ENCODE measurements at regions not wholly inside any gene's neighbourhood (a gene's known extent, or its start where the extent isn't known, plus 50 kb on each side); places are given as distances from the start of the nearest gene placed in this dataset.

DNA sequence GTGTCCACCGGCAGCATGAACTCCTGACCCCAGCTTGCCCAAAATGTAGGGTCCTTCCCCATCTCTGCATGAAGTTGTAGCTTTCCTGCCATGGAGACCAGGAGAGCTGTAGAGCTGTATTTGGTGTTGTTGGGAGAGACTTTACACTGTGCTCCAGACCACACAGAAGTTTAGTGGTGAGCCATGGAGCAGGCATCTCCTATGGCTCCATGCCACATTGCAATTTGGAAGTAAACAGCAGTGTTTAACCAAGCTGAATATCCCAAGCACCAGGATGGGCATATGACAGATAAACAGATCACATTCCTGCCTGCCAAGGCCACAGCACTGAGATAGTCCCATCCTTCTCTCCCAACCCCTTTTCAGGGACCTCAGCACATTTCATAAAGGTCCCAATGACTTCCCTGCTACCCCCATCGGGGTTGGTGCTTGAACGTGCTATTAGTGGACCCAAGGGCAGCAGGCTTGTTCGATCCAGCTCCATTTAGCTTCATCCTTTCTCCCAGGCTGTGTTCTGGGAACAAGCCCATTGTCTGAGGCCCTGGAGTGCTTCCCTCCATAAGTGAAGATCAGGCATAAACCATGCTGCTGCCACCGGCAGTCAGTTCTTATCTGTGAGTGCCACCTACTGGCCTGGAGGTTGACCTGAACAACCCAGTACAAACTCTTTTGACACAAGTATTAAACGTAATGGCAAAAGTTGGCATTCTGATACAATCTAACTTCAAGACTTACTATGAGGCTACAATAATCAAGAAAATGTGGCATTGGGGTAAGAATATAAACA is 172.3 kb upstream of the ATXN7L3B start:
- TF ChIP-seq, protein P1, sequence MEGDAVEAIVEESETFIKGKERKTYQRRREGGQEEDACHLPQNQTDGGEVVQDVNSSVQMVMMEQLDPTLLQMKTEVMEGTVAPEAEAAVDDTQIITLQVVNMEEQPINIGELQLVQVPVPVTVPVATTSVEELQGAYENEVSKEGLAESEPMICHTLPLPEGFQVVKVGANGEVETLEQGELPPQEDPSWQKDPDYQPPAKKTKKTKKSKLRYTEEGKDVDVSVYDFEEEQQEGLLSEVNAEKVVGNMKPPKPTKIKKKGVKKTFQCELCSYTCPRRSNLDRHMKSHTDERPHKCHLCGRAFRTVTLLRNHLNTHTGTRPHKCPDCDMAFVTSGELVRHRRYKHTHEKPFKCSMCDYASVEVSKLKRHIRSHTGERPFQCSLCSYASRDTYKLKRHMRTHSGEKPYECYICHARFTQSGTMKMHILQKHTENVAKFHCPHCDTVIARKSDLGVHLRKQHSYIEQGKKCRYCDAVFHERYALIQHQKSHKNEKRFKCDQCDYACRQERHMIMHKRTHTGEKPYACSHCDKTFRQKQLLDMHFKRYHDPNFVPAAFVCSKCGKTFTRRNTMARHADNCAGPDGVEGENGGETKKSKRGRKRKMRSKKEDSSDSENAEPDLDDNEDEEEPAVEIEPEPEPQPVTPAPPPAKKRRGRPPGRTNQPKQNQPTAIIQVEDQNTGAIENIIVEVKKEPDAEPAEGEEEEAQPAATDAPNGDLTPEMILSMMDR (conservative IDR thresholded peaks at IDR 0.05): peak; percentile 68
- no peak for TF ChIP-seq EZH2 (IDR thresholded peaks at IDR 0.05; ENCODE audit: low read depth)
